ENCODE measurements at regions not wholly inside any gene's neighbourhood (a gene's known extent, or its start where the extent isn't known, plus 50 kb on each side); places are given as distances from the start of the nearest gene placed in this dataset.

DNA sequence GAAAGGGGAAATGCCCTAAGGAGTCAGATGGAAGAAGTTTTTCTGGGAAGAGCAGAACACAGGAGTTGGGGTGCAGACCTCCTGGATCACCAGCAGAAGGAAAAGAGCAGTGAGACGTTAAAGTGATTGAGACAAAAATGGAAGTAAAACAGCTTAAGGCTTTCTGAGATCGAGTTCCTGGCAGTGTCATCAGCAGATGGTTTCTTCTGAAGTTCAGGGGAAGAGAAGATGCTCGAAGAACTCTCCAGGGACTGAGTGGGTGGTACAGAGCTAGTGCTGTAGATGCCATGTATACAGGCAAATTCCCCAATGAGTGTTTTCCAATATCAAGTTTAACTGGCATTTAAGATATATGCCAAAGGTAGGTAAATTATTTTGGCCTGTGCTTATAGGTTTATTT is 272.2 kb upstream of the KLF12 start (continued):
- TF ChIP-seq, protein P1, sequence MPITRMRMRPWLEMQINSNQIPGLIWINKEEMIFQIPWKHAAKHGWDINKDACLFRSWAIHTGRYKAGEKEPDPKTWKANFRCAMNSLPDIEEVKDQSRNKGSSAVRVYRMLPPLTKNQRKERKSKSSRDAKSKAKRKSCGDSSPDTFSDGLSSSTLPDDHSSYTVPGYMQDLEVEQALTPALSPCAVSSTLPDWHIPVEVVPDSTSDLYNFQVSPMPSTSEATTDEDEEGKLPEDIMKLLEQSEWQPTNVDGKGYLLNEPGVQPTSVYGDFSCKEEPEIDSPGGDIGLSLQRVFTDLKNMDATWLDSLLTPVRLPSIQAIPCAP (CRISPR knock-in tag; IDR thresholded peaks at IDR 0.05; ENCODE audit: low read depth) = no peak
- TF ChIP-seq ZBTB42 (CRISPR knock-in tag; IDR thresholded peaks at IDR 0.05) (no peak), MED8 (CRISPR knock-in tag; IDR thresholded peaks at IDR 0.05; ENCODE audit: insufficient replicate concordance) (no peak), TBX2 (CRISPR knock-in tag; IDR thresholded peaks at IDR 0.05; ENCODE audit: borderline replicate concordance) (no peak), TSC22D2 (CRISPR knock-in tag; IDR thresholded peaks at IDR 0.05; ENCODE audit: borderline replicate concordance) (no peak), ZNF562 (CRISPR knock-in tag; IDR thresholded peaks at IDR 0.05; ENCODE audit: borderline replicate concordance) (no peak), TEAD3 (CRISPR knock-in tag; optimal IDR thresholded peaks at IDR 0.05; ENCODE audit: borderline replicate concordance) (no peak), NCOR1 (IDR thresholded peaks at IDR 0.05; ENCODE audit: borderline replicate concordance, low read length) (no peak)
- TF ChIP-seq, protein P2, sequence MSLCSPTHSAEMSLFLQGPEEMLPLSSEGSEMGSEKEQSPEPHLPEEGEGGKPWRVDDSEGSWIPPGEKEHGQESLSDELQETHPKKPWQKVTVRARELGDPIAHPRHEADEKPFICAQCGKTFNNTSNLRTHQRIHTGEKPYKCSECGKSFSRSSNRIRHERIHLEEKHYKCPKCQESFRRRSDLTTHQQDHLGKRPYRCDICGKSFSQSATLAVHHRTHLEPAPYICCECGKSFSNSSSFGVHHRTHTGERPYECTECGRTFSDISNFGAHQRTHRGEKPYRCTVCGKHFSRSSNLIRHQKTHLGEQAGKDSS (CRISPR knock-in tag; IDR thresholded peaks at IDR 0.05; ENCODE audit: borderline replicate concordance, low read depth) = no peak
- TF ChIP-seq, protein P3, sequence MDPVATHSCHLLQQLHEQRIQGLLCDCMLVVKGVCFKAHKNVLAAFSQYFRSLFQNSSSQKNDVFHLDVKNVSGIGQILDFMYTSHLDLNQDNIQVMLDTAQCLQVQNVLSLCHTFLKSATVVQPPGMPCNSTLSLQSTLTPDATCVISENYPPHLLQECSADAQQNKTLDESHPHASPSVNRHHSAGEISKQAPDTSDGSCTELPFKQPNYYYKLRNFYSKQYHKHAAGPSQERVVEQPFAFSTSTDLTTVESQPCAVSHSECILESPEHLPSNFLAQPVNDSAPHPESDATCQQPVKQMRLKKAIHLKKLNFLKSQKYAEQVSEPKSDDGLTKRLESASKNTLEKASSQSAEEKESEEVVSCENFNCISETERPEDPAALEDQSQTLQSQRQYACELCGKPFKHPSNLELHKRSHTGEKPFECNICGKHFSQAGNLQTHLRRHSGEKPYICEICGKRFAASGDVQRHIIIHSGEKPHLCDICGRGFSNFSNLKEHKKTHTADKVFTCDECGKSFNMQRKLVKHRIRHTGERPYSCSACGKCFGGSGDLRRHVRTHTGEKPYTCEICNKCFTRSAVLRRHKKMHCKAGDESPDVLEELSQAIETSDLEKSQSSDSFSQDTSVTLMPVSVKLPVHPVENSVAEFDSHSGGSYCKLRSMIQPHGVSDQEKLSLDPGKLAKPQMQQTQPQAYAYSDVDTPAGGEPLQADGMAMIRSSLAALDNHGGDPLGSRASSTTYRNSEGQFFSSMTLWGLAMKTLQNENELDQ (CRISPR knock-in tag; IDR thresholded peaks at IDR 0.05; ENCODE audit: borderline replicate concordance) = no peak
